ENCODE measurements at regions not wholly inside any gene's neighbourhood (a gene's known extent, or its start where the extent isn't known, plus 50 kb on each side); places are given as distances from the start of the nearest gene placed in this dataset.

- DNase-seq (ENCODE audit: low read depth), result no peak
Observed at GRCh38 chr2:41782306-41783158, 265.3 kb upstream of the PKDCC start.

DNA sequence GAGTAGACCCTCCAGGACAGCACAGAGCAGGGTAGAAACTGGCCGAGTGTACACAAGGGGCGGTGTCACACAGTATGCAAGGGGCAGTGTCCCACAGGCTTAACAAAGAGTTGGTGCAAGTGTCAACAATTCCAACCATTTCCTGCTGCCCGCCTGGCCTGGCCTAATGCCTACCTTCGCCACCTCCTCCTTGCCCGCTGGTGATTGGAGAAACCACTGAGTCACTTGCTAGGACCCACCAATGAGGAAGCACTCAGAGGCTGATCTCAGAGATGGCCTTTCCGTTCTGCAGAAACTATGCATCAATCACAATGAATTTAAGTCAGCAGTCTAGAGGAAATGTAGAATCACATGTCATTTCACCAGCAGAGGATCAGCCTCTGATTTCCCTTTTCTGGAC is 263.3 kb upstream of the PKDCC start:
- no peak for DNase-seq (ENCODE audit: low read depth)

- no peak for DNase-seq (ENCODE audit: low read depth)
Observed at GRCh38 chr2:41785251-41786022, 262.4 kb upstream of the PKDCC start.

GRCh38 chr2:41791523-41791922 is 256.3 kb upstream of the PKDCC start:
- no peak for DNase-seq (ENCODE audit: low read depth)

GRCh38 chr2:41803361-41803760 is 244.5 kb upstream of the PKDCC start:
- no peak for DNase-seq (ENCODE audit: low read depth)

GRCh38 chr2:41806286-41806685 is 241.5 kb upstream of the PKDCC start:
- no peak for DNase-seq (ENCODE audit: low read depth)

- DNase-seq (ENCODE audit: low read depth), result no peak
Observed at GRCh38 chr2:41821167-41821566, 226.7 kb upstream of the PKDCC start.

- DNase-seq (ENCODE audit: low read depth), result no peak
Observed at GRCh38 chr2:41826921-41827320, 220.9 kb upstream of the PKDCC start.

- DNase-seq (ENCODE audit: low read depth), result no peak
Observed at GRCh38 chr2:41827354-41827971, 220.4 kb upstream of the PKDCC start.

- DNase-seq (ENCODE audit: low read depth), result no peak
Observed at GRCh38 chr2:41828052-41828643, 219.7 kb upstream of the PKDCC start.

DNA sequence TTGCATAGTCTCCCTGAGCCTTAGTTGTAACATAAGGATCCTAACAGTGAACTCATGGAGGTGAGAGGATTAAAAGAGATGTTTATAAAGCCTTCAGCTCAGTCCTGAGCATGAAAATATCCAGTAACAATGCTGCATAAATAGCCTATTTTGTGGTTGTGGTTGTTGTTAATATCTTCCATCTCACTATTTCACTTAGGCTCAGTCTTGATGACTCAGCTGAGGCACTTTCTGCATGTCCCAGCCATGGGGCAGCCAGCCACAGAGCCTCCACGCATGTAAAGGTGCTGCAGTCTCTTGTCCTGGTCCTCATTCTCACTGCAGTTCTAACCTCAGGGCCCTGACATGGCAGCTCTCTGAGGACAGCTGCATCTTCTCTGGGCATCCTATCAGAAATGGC is 218.8 kb upstream of the PKDCC start:
- no peak for DNase-seq (ENCODE audit: low read depth)

DNA sequence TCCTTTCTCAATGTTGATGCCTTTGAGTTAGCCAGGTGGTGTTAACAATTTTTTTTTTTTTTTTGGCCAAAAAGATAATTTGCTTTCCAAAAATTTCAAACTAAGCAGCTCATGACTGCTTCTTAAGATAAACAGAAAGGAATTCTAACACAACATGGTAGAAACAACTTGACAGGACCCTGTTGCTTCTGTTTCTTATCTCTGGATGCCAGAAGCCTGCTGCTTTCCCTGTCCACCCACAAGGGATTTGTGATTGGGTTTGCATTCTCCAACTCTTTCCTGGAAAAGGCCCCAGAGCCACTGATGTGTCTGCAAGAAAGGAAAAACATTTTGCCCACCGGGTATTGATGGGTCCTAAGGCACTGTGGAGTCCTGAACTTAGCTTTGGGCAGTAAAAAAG is 217.2 kb upstream of the PKDCC start:
- no peak for DNase-seq (ENCODE audit: low read depth)

GRCh38 chr2:41832218-41832617 is 215.6 kb upstream of the PKDCC start:
- no peak for DNase-seq (ENCODE audit: low read depth)

- no peak for DNase-seq (ENCODE audit: low read depth)
Observed at GRCh38 chr2:41835401-41835800, 212.4 kb upstream of the PKDCC start.

DNA sequence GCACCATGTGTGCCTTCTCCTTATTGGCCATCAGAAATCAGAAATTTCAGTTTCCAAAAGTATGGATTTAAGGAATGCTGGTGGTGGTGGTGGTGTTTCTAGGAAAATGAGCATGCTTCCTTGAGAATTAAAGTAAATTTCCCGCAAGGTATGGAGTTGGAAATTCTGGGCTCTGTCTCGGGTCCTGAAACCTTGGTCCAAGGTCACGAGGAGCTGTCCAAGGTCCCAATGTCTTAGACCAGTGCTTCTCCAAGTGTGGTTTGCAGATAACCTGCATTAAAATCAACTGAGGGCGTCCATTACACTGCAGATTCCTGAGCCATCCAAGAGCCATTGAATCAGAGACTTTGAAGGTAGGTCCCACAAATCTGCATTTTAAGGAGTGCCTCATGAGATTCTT is 210.9 kb upstream of the PKDCC start:
- no peak for DNase-seq (ENCODE audit: low read depth)

- DNase-seq (ENCODE audit: low read depth), result no peak
Observed at GRCh38 chr2:41837610-41838009, 210.2 kb upstream of the PKDCC start.

DNA sequence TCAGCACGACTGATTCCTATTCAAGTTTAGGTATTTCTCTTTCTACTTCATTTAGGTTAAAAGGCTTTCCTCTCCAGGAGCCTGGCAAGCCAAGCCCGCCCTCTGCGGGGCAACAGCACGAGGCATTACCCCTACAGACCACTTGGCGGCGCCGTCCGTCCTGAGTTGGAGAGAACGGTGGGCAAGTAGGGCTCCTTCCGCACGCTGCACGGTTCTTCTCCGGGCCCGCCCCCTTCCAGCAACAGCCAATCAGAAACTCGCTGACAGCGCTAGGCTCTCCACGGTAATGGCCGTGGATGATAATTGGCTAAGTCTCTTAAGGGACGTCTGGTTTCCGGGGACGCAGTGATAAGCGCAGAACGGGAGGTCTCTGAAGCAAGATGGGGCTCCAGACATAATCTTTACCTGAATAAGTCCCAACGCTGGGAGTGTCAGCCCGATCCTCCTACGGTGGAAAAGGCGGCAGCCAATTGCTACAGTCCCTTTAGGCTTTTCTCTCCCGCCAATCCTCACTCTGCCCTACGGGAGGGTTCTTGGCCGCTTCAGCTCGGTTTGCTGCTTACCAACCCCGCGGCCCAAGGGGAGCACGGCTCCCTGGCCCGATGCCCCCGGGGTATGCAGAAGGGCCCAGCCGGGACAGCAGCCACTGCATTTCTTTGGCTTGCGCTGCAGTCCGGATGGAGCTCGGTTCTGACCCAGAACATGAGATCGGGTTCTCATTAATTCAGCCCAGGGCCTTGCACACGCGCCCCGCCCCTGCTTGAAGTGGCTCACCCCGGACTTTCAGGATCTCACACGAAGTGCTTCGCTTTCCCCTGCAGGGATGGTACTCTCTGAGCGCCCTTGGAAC is 206.9 kb upstream of the PKDCC start:
- peak; percentile 93 for DNase-seq (ENCODE audit: low read depth)

GRCh38 chr2:41846962-41847361 is 200.9 kb upstream of the PKDCC start:
- no peak for DNase-seq (ENCODE audit: low read depth)

DNA sequence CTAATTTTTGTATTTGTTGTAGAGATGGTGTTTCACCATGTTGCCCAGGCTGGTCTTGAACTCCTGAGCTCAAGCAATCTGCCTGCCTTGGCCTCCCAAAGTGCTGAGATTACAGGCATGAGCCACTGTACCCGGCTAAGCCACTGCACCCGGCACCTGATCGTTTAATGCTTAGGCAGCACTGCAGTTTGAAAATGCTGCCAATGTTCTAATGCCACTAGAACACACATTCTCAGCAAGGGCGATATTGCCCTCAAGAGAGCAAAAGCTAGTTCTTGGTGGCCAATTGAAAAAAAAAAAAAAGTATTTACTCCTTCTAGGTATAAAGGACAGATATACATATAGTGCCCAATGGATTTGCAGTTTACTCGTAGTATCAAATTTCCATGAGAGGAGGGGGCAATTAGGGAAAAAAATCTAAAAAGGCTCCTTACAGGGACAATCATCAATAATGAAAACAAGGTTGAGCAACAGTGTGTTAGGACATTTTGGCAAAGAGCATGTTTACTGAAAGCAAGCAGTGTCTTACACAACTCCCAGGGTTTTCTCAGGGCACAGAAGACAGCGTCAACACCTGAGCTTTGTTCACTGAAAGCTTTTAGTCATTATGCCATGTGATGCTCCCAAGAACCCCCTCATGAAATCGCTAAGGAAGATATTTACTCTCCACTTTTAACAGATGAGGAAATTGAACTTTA is 199.9 kb upstream of the PKDCC start:
- no peak for DNase-seq (ENCODE audit: low read depth)

GRCh38 chr2:41851554-41851953 is 196.3 kb upstream of the PKDCC start:
- DNase-seq (ENCODE audit: low read depth), result no peak
